ENCODE measurements at regions not wholly inside any gene's neighbourhood (a gene's known extent, or its start where the extent isn't known, plus 50 kb on each side); places are given as distances from the start of the nearest gene placed in this dataset.

DNA sequence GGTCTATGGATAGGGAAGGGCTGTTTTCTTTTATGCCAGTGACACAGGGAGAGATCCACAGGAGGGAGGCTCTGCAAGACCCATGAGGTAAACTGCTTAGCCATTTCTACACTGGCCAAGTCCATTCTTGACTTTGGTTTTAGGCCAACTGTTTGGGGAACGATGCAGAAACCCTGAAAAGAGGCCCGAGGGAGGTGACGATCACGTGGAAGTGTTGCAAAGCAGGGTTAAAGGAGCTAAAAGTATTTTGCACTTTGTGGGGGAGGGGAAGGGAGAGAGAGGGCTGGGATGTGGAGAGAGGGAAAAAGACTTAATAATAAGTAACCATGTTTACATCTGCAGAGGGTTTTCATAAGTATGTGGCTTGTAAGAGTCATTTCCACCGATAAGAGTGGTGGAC, 239.7 kb downstream of the EMX2 start:
- Histone ChIP-seq H3K27me3 (replicated peaks) (no peaks in the 10 kb centered on the region), H3K4me3 (ENCODE audit: low read depth, low read length) (no peak overlapping the region), H3K36me3 (replicated peaks) (no peaks in the 10 kb centered on the region), H3K27ac (no peak overlapping the region)
- in situ Hi-C loops (cut with HindIII; ENCODE audit: low pct_ligation_motif_present, low sequenced_read_pairs): no loop called here
- TF ChIP-seq, protein P1, sequence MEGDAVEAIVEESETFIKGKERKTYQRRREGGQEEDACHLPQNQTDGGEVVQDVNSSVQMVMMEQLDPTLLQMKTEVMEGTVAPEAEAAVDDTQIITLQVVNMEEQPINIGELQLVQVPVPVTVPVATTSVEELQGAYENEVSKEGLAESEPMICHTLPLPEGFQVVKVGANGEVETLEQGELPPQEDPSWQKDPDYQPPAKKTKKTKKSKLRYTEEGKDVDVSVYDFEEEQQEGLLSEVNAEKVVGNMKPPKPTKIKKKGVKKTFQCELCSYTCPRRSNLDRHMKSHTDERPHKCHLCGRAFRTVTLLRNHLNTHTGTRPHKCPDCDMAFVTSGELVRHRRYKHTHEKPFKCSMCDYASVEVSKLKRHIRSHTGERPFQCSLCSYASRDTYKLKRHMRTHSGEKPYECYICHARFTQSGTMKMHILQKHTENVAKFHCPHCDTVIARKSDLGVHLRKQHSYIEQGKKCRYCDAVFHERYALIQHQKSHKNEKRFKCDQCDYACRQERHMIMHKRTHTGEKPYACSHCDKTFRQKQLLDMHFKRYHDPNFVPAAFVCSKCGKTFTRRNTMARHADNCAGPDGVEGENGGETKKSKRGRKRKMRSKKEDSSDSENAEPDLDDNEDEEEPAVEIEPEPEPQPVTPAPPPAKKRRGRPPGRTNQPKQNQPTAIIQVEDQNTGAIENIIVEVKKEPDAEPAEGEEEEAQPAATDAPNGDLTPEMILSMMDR (IDR thresholded peaks at IDR 0.05; ENCODE audit: low read depth, low read length, missing control alignments): no peak
- DNase-seq: no peak

- Histone ChIP-seq H3K4me3 (ENCODE audit: low read depth, low read length) (no peak overlapping the region), H3K27me3 (replicated peaks) (no peaks in the 10 kb centered on the region), H3K27ac (no peak overlapping the region), H3K36me3 (replicated peaks) (no peaks in the 10 kb centered on the region)
- no peak for DNase-seq
- in situ Hi-C loops (cut with HindIII; ENCODE audit: low pct_ligation_motif_present, low sequenced_read_pairs): no loop called here
- TF ChIP-seq, protein P1 (IDR thresholded peaks at IDR 0.05; ENCODE audit: low read depth, low read length, missing control alignments): no peak
Observed at GRCh38 chr10:117783698-117784395, 241.3 kb downstream of the EMX2 start.

- no peak for DNase-seq
- in situ Hi-C loops (cut with HindIII; ENCODE audit: low pct_ligation_motif_present, low sequenced_read_pairs): no loop called here
- Histone ChIP-seq H3K27me3 (replicated peaks) (no peaks in the 10 kb centered on the region), H3K36me3 (replicated peaks) (no peaks in the 10 kb centered on the region), H3K27ac (no peak overlapping the region), H3K4me3 (ENCODE audit: low read depth, low read length) (no peak overlapping the region)
- TF ChIP-seq, protein P1 (IDR thresholded peaks at IDR 0.05; ENCODE audit: low read depth, low read length, missing control alignments): no peak
Observed at GRCh38 chr10:117784776-117785175, 242.2 kb downstream of the EMX2 start.

- Histone ChIP-seq H3K36me3 (replicated peaks) (no peaks in the 10 kb centered on the region), H3K27ac (no peak overlapping the region), H3K27me3 (replicated peaks) (no peaks in the 10 kb centered on the region), H3K4me3 (ENCODE audit: low read depth, low read length) (no peak overlapping the region)
- TF ChIP-seq, protein P1 (IDR thresholded peaks at IDR 0.05; ENCODE audit: low read depth, low read length, missing control alignments): no peak
- in situ Hi-C loops (cut with HindIII; ENCODE audit: low pct_ligation_motif_present, low sequenced_read_pairs): no loop called here
- no peak for DNase-seq
Observed at GRCh38 chr10:117788911-117789310, 246.4 kb downstream of the EMX2 start.

- TF ChIP-seq, protein P1 (IDR thresholded peaks at IDR 0.05; ENCODE audit: low read depth, low read length, missing control alignments): no peak
- no peaks in the 10 kb centered on the region for H3K27me3 ChIP-seq (replicated peaks)
- H3K4me3 ChIP-seq (ENCODE audit: low read depth, low read length): no peak overlapping the region
- in situ Hi-C loops (cut with HindIII; ENCODE audit: low pct_ligation_motif_present, low sequenced_read_pairs): no loop called here
- H3K27ac ChIP-seq: no peak overlapping the region
- H3K36me3 ChIP-seq (replicated peaks): no peaks in the 10 kb centered on the region
- no peak for DNase-seq
Observed at GRCh38 chr10:117790179-117790578, 247.6 kb downstream of the EMX2 start.

DNA sequence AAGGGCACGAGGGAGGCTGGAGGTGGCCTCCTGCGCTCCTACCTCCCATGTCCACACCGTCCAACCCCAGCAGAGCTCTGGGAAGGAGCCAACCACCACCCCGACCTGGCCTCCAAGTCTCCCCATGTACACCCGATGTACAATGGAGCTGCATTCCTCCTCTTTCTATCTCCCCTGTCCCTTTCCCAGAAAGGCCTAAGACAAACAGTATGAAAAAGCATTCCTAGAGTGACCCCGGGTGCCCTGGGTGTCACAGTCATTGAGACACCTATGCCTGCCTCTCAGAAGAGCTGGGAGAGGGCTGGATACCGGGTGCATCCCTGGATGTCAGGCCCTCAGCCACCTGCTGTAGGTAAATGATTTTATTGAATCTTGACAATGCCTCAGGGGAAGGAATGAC, 248.1 kb downstream of the EMX2 start:
- Histone ChIP-seq H3K36me3 (replicated peaks) (no peaks in the 10 kb centered on the region), H3K27me3 (replicated peaks) (no peaks in the 10 kb centered on the region), H3K4me3 (ENCODE audit: low read depth, low read length) (no peak overlapping the region), H3K27ac (no peak overlapping the region)
- DNase-seq: no peak
- TF ChIP-seq, protein P1 (IDR thresholded peaks at IDR 0.05; ENCODE audit: low read depth, low read length, missing control alignments): no peak
- in situ Hi-C loops (cut with HindIII; ENCODE audit: low pct_ligation_motif_present, low sequenced_read_pairs): no loop called here

Measured in brain microvascular endothelial cell (primary cell).